ENCODE measurements at regions not wholly inside any gene's neighbourhood (a gene's known extent, or its start where the extent isn't known, plus 50 kb on each side); places are given as distances from the start of the nearest gene placed in this dataset.

DNA sequence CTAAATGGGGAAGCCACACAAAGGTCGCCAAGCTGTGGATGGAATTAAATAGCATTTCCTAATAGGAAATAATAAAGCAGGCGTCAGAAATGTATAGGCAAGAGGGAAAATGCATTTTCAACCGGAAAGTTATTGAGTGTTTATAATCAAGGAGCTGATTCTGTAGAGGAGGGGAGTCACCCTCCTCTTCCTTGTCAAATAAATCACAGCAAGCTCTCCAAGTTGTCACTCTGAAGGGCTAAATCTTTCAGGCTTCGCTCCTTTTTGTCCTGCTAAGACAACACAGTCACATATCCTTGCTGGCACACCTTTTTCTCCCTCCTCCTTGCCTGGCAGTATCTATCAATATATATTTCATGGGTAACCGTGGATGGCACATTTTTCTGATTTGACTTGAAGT lies 338.4 kb downstream of the SATB1 start:
- TF ChIP-seq CTCF (IDR thresholded peaks at IDR 0.05 in 4 of 5, conservative IDR thresholded peaks at IDR 0.05 in 1 of 5) (no peak), POLR2A (IDR thresholded peaks at IDR 0.05) (no peak)
